HT-29 (cell line): ENCODE measurements at regions not wholly inside any gene's neighbourhood (a gene's known extent, or its start where the extent isn't known, plus 50 kb on each side); places are given as distances from the start of the nearest gene placed in this dataset.
A peak's percentile ranks its signal among the peaks of the same experiment; 100 is the strongest.

Experiments used
- DNase-seq: peaks from one replicate; pipeline ENCODE4 v3.0.0-alpha.2; 2015; ENCODE audit warnings: low spot score

DNA sequence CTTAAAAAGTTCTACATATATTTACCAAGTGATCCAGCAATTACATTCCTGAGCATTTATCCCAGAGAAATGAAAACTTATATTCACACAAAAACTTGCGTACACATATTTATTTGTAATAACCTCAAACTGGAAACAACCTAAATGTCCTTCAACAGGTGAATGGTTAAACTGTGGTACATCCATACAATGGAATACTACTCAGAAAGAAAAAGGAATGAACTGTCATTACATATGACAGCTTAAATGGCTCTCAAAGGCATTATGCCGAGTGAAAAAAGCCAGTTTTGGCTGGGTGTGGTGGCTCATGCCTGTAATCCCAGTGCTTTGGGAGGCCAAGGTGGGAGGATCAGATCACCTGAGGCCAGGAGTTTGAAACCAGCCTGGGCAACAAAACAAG, 79.1 kb upstream of the DYNC1I2 start:
- DNase-seq = no peak

DNA sequence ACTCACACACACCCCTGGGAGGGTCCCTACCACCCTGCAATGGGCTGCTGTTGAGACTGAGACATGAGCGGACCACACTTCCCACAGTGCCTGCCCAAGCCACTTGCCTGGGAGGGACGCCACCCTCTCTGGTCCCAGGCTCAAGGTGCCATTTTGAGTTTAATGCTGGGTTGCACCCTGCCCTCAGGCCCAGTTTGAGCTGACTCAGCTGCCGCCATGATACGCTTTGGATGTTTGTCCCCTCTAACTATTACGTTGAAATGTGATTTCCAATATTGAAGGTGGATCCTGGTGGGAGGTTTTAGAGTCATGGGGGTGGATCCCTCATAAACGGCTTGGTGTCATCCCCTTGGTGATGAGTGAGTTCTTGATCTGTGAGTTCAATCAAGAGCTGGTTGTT, 76.4 kb upstream of the DYNC1I2 start:
- no peak for DNase-seq

DNA sequence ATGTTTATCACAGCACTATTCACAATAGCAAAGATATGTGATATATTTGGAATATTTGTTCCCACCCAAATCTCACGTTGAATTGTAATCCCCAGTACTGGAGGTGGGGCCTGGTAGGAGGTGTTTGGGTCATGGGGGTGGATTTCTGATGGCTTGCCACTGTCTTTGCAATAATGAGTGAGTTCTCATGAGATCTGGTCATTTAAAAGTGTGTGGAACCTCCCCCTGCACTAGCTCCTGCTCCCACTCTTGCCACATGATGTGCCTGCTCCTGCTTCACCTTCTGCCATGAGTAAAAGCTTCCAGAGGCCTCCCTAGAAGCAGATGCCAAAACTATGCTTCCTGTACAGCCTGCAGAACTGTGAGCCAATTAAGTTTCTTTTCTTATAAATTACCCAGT, 72.2 kb upstream of the DYNC1I2 start:
- DNase-seq = no peak

DNA sequence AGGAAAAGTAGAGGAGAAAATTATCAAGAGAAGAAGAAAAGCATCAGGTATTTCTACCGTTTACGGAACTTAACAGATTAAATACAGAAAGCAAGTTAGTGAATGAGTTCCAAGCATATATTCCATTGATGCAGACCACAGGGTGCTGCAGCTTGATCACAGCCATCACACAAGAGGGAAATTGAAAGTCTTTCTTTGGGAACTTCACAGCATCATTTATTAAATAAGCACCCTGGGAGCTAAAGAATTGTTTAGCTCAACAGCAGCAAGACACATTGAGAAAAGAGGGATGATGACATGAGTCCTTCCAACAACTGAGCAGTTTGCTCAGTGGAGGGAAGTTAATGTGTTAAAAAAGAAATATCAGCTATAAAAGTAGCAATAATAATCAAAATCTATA, 69.3 kb upstream of the DYNC1I2 start:
- DNase-seq = no peak

DNA sequence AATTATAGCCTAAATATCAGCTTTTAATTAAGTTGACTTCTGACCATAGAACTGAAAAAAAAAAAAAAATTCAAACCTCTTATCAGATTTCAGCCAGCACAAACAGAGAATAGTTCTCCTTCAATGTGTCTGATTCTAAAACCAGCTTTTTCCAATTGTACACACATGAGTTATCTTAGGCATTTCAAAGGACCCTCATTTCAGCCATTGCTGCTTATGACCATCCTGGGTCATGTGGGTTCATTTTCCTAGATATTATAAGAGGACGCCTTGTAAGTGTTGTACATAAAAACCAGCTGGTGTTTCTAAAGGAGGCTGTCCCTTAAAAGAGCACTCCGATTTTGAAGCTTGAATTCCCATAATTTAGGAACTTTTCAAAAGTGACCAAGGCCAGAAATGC, 62.3 kb upstream of the DYNC1I2 start:
- no peak for DNase-seq

DNA sequence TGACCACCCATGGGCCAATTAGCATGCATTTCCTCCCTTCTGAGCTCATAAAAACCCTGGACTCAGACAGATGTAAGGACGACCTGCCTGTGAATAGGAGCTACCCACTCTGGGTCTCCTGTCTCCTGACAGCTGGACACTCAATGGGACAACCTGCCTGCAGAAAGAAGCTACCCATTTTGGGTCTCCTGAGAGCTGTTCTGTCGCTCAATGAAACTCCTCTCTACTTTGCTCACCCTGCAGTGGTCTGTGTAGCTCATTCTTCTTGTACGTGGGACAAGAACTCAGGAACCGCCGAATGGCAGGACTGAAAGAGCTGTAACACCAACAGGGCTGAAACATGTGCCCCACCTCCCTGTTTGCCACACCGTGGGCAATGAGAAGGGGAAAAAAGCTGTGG, 60.3 kb upstream of the DYNC1I2 start:
- no peak for DNase-seq

DNA sequence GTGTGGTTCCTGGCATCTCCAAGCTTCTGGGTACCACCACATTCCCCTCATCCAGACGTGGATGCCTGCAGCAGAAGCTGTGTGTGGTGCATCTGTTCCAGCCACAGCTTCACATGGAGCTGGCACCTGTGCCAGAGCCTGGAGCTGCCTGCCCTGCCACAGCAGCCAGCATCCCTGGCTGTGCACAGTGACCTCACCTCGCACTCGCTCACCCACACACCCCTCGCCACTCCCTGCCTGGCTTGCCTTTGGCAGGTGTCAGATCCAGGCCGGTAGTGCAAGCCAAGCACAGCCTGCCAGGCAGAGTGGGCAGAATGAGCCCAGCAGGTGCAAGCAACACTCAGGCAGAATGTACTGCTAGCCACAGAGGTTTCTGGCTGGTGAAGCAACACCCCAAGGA, 59.9 kb upstream of the DYNC1I2 start:
- DNase-seq = no peak

DNA sequence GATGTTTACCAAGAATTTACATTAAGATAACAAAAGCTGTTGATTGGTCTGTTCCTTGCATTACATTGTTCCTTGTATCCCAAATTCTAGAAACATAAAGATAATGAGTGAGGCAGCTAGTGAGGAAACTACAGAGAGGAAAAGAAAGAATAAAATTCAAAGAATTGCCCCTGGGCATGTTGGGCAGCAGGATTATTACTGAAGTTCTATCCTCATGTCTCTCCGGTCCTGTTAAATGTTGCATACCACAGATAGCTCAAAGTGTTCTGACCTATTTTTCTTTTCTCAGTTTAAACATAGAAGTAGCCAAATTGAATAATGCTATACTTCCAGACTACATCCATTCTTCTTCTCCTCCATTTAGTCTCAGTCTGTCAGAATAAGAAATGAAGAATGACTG, 58.2 kb upstream of the DYNC1I2 start:
- DNase-seq = no peak

DNA sequence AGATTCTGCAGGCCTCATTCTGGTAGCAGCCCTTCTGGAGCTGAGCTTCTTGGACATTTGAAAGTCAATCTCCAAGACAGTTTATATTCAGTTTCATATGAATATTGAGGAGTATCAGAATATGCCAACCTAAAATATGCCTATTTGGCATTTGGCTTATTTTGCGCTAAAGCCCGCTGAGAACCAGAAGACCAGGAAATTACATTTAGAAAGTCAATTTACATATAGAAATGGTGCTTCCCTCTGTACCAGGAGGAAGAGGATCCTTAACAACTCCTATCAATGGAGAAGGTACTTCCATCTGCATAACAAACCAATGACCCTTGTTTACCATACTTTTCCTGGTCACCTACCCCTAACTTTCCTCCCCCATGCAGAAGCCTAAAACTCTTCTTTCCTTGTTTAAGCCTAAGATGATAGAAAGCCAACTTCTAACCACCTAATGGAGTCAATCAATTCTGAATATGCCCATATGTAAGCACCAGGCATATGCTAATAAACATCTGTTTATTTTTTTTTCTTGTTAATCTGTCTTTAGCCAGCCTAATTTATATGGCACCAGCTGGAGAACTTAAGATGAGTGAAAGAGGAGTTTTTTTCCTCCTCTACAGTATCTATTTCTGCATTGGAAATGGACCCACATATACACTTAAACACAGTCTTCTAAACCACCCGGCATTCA, 57.0 kb upstream of the DYNC1I2 start:
- DNase-seq = no peak

DNA sequence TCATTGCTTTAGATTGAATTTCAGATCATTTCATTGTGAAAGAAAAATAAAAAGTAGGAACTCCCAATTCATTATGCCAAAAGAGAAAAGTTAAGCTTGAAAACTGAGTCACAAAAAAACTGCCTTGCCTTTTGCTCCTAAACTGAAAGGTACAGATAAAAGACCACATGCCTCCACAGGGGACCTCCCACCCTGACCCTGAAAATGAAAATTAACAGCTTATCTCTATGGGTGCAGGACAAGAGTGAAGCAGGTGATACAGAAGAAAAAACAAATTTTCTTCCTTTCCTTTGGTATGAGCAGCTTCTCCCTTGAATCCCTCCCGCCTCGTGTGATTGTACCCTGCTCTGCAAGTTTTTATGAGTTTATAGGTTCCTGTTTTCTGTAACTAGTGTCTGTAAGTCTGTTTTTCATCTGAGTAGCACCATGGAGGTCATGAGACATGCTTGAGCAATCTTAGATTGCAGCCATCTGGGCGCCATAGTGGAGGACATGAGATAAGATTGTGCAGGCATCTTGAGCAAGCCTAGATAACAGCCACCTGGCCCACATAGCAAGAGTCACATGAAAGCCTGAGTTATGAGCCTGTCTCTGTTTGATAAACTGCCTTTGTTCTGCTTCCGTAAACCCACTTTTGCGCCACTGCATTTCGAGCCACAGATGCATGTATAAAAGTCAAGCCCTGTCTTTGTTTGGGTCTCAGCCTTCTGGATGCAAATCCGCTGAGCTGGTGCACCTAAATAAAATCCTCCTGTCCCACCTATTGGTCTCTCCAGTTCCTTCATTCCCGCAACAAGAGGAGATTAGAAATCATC, 56.2 kb upstream of the DYNC1I2 start:
- peak; percentile 3 for DNase-seq
